ENCODE measurements at regions not wholly inside any gene's neighbourhood (a gene's known extent, or its start where the extent isn't known, plus 50 kb on each side); places are given as distances from the start of the nearest gene placed in this dataset.

DNA sequence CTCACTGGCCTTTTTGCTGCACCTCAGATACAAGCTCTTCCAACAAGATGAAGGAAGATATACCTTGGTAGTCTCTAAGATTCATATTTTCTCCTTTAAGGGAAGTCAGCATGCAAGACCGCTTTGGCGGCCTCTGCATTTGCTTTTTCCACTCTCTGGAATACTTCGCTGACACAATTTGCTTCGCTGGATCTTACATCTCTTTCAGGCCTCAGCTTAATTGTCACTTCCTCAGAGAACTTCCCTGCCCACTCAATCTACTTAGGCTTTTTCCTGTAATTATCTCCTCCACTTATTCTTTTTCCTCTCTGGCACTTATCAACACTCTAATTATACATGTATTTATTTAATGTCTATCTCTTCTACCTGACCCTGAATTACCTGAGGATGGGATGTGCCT, 1131.1 kb upstream of the WWC1 start:
- Histone ChIP-seq H3K27ac (ENCODE audit: low read depth, low read length) (no peak overlapping the region), H3K27me3 (ENCODE audit: control insufficient read depth, insufficient read depth, low read length) (no peaks in the 10 kb centered on the region), H3K4me1 (ENCODE audit: control insufficient read depth, insufficient read depth, low read length) (peaks cover 4% of the 10 kb centered on the region; the same call in 1 of the 2 replicates), H3K9me3 (ENCODE audit: control insufficient read depth, insufficient read depth, low read depth, low read length) (no peaks in the 10 kb centered on the region), H3K36me3 (ENCODE audit: control insufficient read depth, insufficient read depth, low read length) (no peaks in the 10 kb centered on the region), H3K9ac (ENCODE audit: low read length) (no peak overlapping the region), H3K4me3 (ENCODE audit: low read depth, low read length) (no peak overlapping the region)

DNA sequence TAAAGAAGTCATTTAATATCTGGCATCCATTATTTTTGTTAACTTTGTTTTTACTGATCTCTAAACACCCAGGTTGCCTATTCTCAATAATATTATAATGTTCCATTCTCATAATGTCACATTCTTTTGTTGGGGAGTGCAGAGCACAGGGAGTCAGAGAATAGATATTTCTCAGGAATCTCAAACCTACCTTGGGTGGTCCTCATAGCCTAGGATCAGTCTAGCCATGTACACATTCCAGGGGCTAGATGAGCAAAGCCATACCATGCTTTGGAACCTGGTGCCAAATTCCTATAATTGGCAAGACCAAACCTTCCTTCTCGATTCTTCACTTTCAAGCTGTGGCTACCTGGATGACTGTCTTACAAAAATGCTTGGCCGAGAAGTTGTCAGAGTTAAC, 1124.7 kb upstream of the WWC1 start:
- H3K27ac ChIP-seq (ENCODE audit: low read depth, low read length) = no peak overlapping the region
- H3K4me3 ChIP-seq (ENCODE audit: low read depth, low read length) = no peak overlapping the region
- H3K9me3 ChIP-seq (ENCODE audit: control insufficient read depth, insufficient read depth, low read depth, low read length) = no peaks in the 10 kb centered on the region
- no peaks in the 10 kb centered on the region for H3K27me3 ChIP-seq (ENCODE audit: control insufficient read depth, insufficient read depth, low read length)
- H3K9ac ChIP-seq (ENCODE audit: low read length) = no peak overlapping the region
- H3K4me1 ChIP-seq (ENCODE audit: control insufficient read depth, insufficient read depth, low read length) = no peaks in the 10 kb centered on the region; the same call in 1 of the 2 replicates
- H3K36me3 ChIP-seq (ENCODE audit: control insufficient read depth, insufficient read depth, low read length) = no peaks in the 10 kb centered on the region

DNA sequence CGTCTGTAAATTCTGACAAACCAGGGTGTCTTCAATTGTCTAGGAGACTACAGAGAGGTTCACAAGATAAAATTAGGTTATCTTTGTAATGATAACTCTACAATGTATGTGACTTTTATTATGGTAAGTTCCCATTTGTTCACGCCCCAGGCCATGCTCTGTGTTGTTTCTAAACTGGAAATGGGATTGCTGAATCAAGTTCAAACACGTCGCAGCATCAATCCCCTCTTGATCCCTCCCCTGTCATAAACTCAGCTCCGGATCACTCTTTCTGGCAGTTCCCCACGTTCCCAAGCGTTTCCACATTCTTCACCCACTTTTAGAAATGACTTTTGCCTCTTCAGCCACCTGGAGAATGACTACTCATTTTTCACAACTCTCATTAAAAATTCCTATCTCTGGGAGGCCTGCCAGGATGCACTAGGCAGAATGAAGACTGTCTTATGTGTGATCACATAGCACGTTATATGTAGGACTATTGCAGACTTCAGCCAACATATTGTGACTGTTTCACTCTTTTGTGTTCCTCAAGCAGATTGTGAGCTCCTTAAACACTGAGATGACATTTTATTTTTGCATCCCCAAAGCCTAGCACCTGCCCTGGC, 1124.2 kb upstream of the WWC1 start:
- Histone ChIP-seq H3K9me3 (ENCODE audit: control insufficient read depth, insufficient read depth, low read depth, low read length) (no peaks in the 10 kb centered on the region), H3K4me1 (ENCODE audit: control insufficient read depth, insufficient read depth, low read length) (no peaks in the 10 kb centered on the region; the same call in 1 of the 2 replicates), H3K27ac (ENCODE audit: low read depth, low read length) (no peak overlapping the region), H3K4me3 (ENCODE audit: low read depth, low read length) (no peak overlapping the region), H3K36me3 (ENCODE audit: control insufficient read depth, insufficient read depth, low read length) (no peaks in the 10 kb centered on the region), H3K9ac (ENCODE audit: low read length) (no peak overlapping the region), H3K27me3 (ENCODE audit: control insufficient read depth, insufficient read depth, low read length) (no peaks in the 10 kb centered on the region)

DNA sequence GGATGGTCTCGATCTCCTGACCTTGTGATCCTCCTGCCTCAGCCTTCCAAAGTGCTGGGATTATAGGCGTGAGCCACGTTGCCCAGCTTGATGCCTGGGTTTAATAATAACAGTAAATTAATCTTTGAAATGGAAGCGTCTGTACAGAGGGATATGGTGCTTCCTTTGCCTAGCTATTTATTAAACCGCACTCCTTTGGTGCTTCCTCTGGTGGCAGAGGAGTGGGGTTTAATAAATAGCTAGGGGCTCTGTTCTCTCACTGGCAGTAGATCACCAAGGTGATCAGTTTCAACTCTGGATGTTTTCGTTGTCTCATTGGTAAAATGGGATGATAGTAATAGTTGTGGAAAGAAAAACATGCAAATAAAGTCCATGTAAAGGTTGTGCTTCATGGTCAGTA, 1122.5 kb upstream of the WWC1 start:
- Histone ChIP-seq H3K4me1 (ENCODE audit: control insufficient read depth, insufficient read depth, low read length) (peaks cover 4% of the 10 kb centered on the region; the same call in 1 of the 2 replicates), H3K27me3 (ENCODE audit: control insufficient read depth, insufficient read depth, low read length) (no peaks in the 10 kb centered on the region), H3K27ac (ENCODE audit: low read depth, low read length) (no peak overlapping the region), H3K9ac (ENCODE audit: low read length) (no peak overlapping the region), H3K36me3 (ENCODE audit: control insufficient read depth, insufficient read depth, low read length) (no peaks in the 10 kb centered on the region), H3K9me3 (ENCODE audit: control insufficient read depth, insufficient read depth, low read depth, low read length) (no peaks in the 10 kb centered on the region), H3K4me3 (ENCODE audit: low read depth, low read length) (no peak overlapping the region)

DNA sequence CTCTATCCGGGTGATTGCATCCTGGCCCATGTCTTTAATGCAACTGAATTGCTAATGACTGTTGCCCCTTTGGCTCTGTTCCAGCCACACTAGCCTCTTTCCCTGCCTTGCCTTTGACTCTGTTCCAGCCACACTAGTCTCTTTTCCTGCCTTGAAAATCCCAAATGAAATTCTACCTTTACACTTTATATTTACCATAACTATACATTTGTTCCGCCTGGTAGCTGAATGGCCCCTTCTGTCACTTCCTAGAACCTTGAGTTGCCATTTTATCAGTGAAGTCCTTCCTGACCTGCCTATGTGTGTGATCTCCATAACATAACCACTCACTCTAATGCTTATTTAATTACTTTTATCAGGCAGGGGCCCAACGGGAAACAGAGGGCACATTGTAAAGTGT, 1120.4 kb upstream of the WWC1 start:
- H3K27me3 ChIP-seq (ENCODE audit: control insufficient read depth, insufficient read depth, low read length) = no peaks in the 10 kb centered on the region
- H3K27ac ChIP-seq (ENCODE audit: low read depth, low read length) = no peak overlapping the region
- peaks cover 4% of the 10 kb centered on the region; the same call in 1 of the 2 replicates for H3K4me1 ChIP-seq (ENCODE audit: control insufficient read depth, insufficient read depth, low read length)
- H3K9me3 ChIP-seq (ENCODE audit: control insufficient read depth, insufficient read depth, low read depth, low read length) = no peaks in the 10 kb centered on the region
- H3K36me3 ChIP-seq (ENCODE audit: control insufficient read depth, insufficient read depth, low read length) = no peaks in the 10 kb centered on the region
- H3K4me3 ChIP-seq (ENCODE audit: low read depth, low read length) = no peak overlapping the region
- no peak overlapping the region for H3K9ac ChIP-seq (ENCODE audit: low read length)

DNA sequence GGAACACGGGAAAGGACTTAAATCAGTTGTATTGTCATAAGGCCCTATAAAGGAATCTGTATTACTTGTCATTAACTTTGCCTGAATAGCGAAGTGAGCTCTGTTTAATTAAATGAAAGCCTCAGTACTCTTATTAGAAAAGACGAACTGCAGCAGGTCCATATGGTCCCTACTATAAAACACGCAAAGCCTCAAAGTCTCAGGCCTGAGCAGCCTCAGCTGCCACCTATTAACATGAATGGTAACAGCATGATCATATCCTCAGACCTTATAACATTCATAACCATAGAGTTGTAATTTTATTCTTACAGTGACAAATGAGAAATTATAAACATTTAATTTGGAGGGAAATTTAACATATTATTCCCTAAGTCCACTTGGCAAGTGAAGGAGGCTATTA, 1113.7 kb upstream of the WWC1 start:
- H3K27me3 ChIP-seq (ENCODE audit: control insufficient read depth, insufficient read depth, low read length) = no peaks in the 10 kb centered on the region
- no peak overlapping the region for H3K4me3 ChIP-seq (ENCODE audit: low read depth, low read length)
- no peak overlapping the region for H3K9ac ChIP-seq (ENCODE audit: low read length)
- H3K36me3 ChIP-seq (ENCODE audit: control insufficient read depth, insufficient read depth, low read length) = no peaks in the 10 kb centered on the region
- no peaks in the 10 kb centered on the region for H3K9me3 ChIP-seq (ENCODE audit: control insufficient read depth, insufficient read depth, low read depth, low read length)
- H3K4me1 ChIP-seq (ENCODE audit: control insufficient read depth, insufficient read depth, low read length) = 0 out of 2 replicates have a peak, but pooled peaks cover 4% of the 10 kb centered on the region
- no peak overlapping the region for H3K27ac ChIP-seq (ENCODE audit: low read depth, low read length)

DNA sequence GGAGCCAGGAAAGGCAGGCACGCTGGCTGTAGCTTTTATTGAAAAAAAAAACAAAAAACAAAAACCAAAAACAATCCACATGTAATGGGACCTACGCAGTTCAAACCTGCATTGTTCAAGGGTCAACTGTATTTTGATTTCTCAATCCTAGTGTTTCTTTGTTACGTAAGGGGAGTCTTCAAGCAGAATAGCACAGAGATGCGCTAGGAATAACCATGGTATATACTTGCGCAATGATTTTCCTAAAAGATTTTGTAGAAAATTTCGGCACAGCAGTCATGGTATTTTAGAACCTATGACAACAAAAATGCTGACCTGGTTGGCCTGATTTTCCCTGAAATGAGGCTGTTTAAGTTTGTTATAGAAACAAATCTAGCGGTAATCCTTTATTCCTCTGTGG, 1110.5 kb upstream of the WWC1 start:
- Histone ChIP-seq H3K4me1 (ENCODE audit: control insufficient read depth, insufficient read depth, low read length) (no peaks in the 10 kb centered on the region), H3K9me3 (ENCODE audit: control insufficient read depth, insufficient read depth, low read depth, low read length) (no peaks in the 10 kb centered on the region), H3K27ac (ENCODE audit: low read depth, low read length) (no peak overlapping the region), H3K27me3 (ENCODE audit: control insufficient read depth, insufficient read depth, low read length) (no peaks in the 10 kb centered on the region), H3K36me3 (ENCODE audit: control insufficient read depth, insufficient read depth, low read length) (no peaks in the 10 kb centered on the region), H3K4me3 (ENCODE audit: low read depth, low read length) (no peak overlapping the region), H3K9ac (ENCODE audit: low read length) (no peak overlapping the region)

DNA sequence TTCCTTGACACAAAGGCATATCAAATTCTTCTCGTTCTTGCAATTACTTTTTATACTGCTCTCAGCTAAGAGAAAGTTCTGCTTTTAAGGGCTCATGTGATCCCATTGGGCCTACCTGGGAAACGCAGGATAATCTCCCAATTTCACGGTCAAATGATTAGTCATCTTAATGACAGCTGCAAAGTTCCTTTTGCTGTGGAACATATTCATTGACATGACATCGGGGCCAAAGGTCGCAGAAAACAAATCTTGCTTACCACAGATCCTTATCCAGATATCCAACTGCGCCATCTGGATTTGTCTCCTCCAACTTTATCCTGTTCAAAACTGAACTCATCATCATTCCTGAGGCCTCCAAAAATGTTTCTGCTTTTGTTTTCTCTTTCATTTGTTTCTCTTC, 1085.6 kb upstream of the WWC1 start:
- Histone ChIP-seq H3K9ac (ENCODE audit: low read length) (no peak overlapping the region), H3K27ac (ENCODE audit: low read depth, low read length) (no peak overlapping the region), H3K27me3 (ENCODE audit: control insufficient read depth, insufficient read depth, low read length) (no peaks in the 10 kb centered on the region), H3K9me3 (ENCODE audit: control insufficient read depth, insufficient read depth, low read depth, low read length) (peaks cover 2% of the 10 kb centered on the region; the same call in 1 of the 2 replicates), H3K4me1 (ENCODE audit: control insufficient read depth, insufficient read depth, low read length) (no peaks in the 10 kb centered on the region), H3K4me3 (ENCODE audit: low read depth, low read length) (no peak overlapping the region), H3K36me3 (ENCODE audit: control insufficient read depth, insufficient read depth, low read length) (no peaks in the 10 kb centered on the region)

DNA sequence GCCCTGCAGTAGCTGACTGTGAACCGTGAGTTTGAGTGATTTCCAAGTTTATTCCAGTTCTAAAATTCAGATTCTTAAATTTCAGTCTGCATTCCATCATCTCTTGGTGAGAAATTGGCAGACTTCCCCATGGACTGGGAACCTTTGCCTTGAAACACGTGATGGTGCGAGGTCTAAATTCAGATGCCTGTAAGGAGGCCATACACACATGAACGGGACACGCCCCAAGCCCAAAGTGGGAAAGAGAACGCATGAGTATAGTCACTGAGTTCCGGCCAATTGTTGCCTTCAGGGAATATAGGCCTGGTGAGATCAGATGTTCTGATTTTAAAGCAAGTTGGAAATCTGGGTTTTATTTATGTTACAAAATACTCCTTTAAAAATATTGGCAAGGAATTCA, 1084.4 kb upstream of the WWC1 start:
- no peak overlapping the region for H3K27ac ChIP-seq (ENCODE audit: low read depth, low read length)

DNA sequence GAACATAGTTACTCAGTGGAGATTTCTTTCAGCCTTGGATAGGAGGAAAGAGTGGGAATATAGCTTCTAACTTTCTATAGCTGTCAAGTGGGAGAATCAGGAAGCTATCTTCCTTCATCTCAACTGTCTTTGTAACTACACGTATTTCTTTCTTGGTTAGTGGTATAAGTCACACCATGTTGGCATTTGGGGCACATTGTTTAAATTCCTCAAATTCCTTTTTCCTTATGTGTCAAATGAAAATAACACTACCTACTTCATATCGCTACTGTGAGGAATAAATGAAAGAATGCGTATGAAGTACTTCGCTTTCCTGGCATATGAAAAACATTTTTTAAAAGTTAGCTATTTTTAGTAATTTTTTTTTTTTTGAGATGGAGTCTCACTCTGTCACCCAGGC, 1082.5 kb upstream of the WWC1 start:
- H3K9me3 ChIP-seq (ENCODE audit: control insufficient read depth, insufficient read depth, low read depth, low read length) = peaks cover 2% of the 10 kb centered on the region; the same call in 1 of the 2 replicates
- no peaks in the 10 kb centered on the region for H3K4me1 ChIP-seq (ENCODE audit: control insufficient read depth, insufficient read depth, low read length)
- no peaks in the 10 kb centered on the region for H3K27me3 ChIP-seq (ENCODE audit: control insufficient read depth, insufficient read depth, low read length)
- H3K27ac ChIP-seq (ENCODE audit: low read depth, low read length) = no peak overlapping the region
- no peak overlapping the region for H3K9ac ChIP-seq (ENCODE audit: low read length)
- H3K4me3 ChIP-seq (ENCODE audit: low read depth, low read length) = no peak overlapping the region
- H3K36me3 ChIP-seq (ENCODE audit: control insufficient read depth, insufficient read depth, low read length) = no peaks in the 10 kb centered on the region

More for the DNA sequence above, 1084.4 kb upstream of the WWC1 start:
- H3K9me3 ChIP-seq (ENCODE audit: control insufficient read depth, insufficient read depth, low read depth, low read length) = peaks cover 2% of the 10 kb centered on the region; the same call in 1 of the 2 replicates
- no peaks in the 10 kb centered on the region for H3K27me3 ChIP-seq (ENCODE audit: control insufficient read depth, insufficient read depth, low read length)
- no peaks in the 10 kb centered on the region for H3K36me3 ChIP-seq (ENCODE audit: control insufficient read depth, insufficient read depth, low read length)
- no peak overlapping the region for H3K4me3 ChIP-seq (ENCODE audit: low read depth, low read length)
- no peaks in the 10 kb centered on the region for H3K4me1 ChIP-seq (ENCODE audit: control insufficient read depth, insufficient read depth, low read length)
- no peak overlapping the region for H3K9ac ChIP-seq (ENCODE audit: low read length)

DNA sequence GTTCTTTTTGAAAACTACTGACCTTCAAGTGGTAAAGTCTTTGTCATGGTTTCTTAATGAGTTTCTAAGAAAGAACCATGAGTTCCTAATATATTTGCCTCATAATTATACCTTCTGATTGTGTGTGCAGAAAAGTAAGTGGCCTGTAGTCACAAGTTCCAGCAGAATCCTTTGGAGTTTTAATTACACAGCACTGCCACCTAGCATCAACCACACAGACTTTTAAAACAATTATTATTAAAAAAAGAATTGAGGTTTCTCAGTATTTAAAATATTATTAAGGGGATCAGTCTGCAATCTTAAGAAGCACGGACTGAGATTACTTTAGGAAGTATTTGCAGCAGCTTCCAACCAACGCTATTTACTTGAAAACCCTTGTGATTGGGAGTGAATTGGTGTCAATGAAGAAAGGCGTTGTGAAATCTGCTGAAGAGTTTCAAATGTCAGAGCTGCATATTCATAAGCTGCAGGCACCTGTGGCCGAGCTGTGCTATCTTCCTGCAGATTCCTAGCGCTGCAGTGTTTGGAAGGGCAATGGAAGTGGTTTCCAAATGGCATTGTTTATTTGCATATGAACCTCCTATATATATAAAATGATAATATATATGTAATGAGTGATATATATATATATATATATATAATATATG, 1074.2 kb upstream of the WWC1 start:
- Histone ChIP-seq H3K27me3 (ENCODE audit: control insufficient read depth, insufficient read depth, low read length) (no peaks in the 10 kb centered on the region), H3K36me3 (ENCODE audit: control insufficient read depth, insufficient read depth, low read length) (no peaks in the 10 kb centered on the region), H3K9me3 (ENCODE audit: control insufficient read depth, insufficient read depth, low read depth, low read length) (no peaks in the 10 kb centered on the region), H3K9ac (ENCODE audit: low read length) (no peak overlapping the region), H3K27ac (ENCODE audit: low read depth, low read length) (no peak overlapping the region), H3K4me3 (ENCODE audit: low read depth, low read length) (no peak overlapping the region), H3K4me1 (ENCODE audit: control insufficient read depth, insufficient read depth, low read length) (peaks cover 11% of the 10 kb centered on the region)
